IMR-90 (cell line): ENCODE measurements at regions not wholly inside any gene's neighbourhood (a gene's known extent, or its start where the extent isn't known, plus 50 kb on each side); places are given as distances from the start of the nearest gene placed in this dataset.

ENCODE experiments used
- ATAC-seq: fragments of 200-7000 bp; cut with Tn5 transposase; 2 replicates; pipeline ENCODE4 v1.9.1; 2020; ENCODE audit warnings: low read depth, mild to moderate bottlenecking, moderate library complexity
- BruUV-seq: library from RNA; stranded (reverse); fragments of 400-500 nt; replicated peaks from 2 replicates; lab custom pipeline; 2021; lab: Mats Ljungman, UMichigan
- CTCF ChIA-PET: fragments of 300-600 bp; formaldehyde crosslinking; extraction: SDS; loops from one replicate; lab custom pipeline; 2021; ENCODE audit warnings: antibody characterized with exemption; lab: Yijun Ruan, JAX
- POLR2A ChIA-PET: fragments of 300-600 bp; sonication (Branson Sonifier 250); formaldehyde crosslinking; loops from one replicate; lab custom pipeline; 2022; ENCODE audit warnings: antibody characterized with exemption; ENCODE audit not compliant: unreplicated experiment; lab: Charles Lee
- DNase-seq: peaks from one replicate; pipeline ENCODE4 v3.0.0; 2013
- H2AFZ ChIP-seq: replicated peaks from 2 replicates; pipeline ENCODE3; 2013; ENCODE audit warnings: low read length, mild to moderate bottlenecking; ENCODE audit not compliant: poor library complexity
- H2AK5ac ChIP-seq: 2 replicates; pipeline ENCODE4 v1.6.1; 2013; ENCODE audit warnings: low read depth, low read length, inconsistent platforms
- H2AK9ac ChIP-seq: replicated peaks from 2 replicates; pipeline ENCODE3; 2013; ENCODE audit warnings: mild to moderate bottlenecking, low read depth, low read length, moderate library complexity; ENCODE audit not compliant: poor library complexity
- H2BK120ac ChIP-seq: 2 replicates; pipeline ENCODE4 v1.6.1; 2013; ENCODE audit warnings: low read depth, low read length, inconsistent platforms
- H2BK15ac ChIP-seq: 3 replicates; pipeline ENCODE4 v1.6.1; 2013; ENCODE audit warnings: low read depth, low read length, inconsistent platforms
- H2BK20ac ChIP-seq: 2 replicates; pipeline ENCODE4 v1.6.1; 2013; ENCODE audit warnings: low read depth, mild to moderate bottlenecking, inconsistent platforms, low read length, moderate library complexity
- H2BK5ac ChIP-seq: 2 replicates; pipeline ENCODE4 v1.6.1; 2013; ENCODE audit warnings: mild to moderate bottlenecking, low read depth, low read length, inconsistent platforms; ENCODE audit not compliant: poor library complexity, severe bottlenecking
- H3K14ac ChIP-seq: replicated peaks from 2 replicates; pipeline ENCODE4 v1.6.1; 2013; ENCODE audit warnings: low read depth, low read length, inconsistent platforms
- H3K18ac ChIP-seq: 2 replicates; pipeline ENCODE4 v1.6.1; 2013; ENCODE audit warnings: low read depth, low read length, control low read depth
- H3K23ac ChIP-seq: 2 replicates; pipeline ENCODE4 v1.6.1; 2013; ENCODE audit warnings: low read depth, low read length, inconsistent platforms
- H3K27ac ChIP-seq: 2 replicates; pipeline ENCODE4 v1.5.1; 2013; ENCODE audit warnings: mild to moderate bottlenecking, control low read depth, low read length; ENCODE audit not compliant: insufficient read depth
- H3K27me3 ChIP-seq: 2 replicates; pipeline ENCODE4 v1.6.1; 2013; ENCODE audit warnings: low read length; ENCODE audit not compliant: control insufficient read depth, insufficient read depth
- H3K36me3 ChIP-seq: 2 replicates; pipeline ENCODE4 v1.6.1; 2013; ENCODE audit warnings: low read length, mixed read lengths; ENCODE audit not compliant: control insufficient read depth, insufficient read depth
- H3K4ac ChIP-seq: 2 replicates; pipeline ENCODE4 v1.6.1; 2013; ENCODE audit warnings: low read depth, low read length, inconsistent platforms
- H3K4me1 ChIP-seq: 2 replicates; pipeline ENCODE4 v1.6.1; 2013; ENCODE audit warnings: low read length, mixed read lengths; ENCODE audit not compliant: control insufficient read depth, insufficient read depth
- H3K4me2 ChIP-seq: 2 replicates; pipeline ENCODE4 v1.6.1; 2013; ENCODE audit warnings: low read depth, mild to moderate bottlenecking, control low read depth, low read length, moderate library complexity
- H3K4me3 ChIP-seq: 2 replicates; pipeline ENCODE4 v1.5.1; 2013; ENCODE audit warnings: low read depth, mild to moderate bottlenecking, control low read depth, low read length, moderate library complexity; ENCODE audit not compliant: insufficient read depth
- H3K56ac ChIP-seq: 2 replicates; pipeline ENCODE4 v1.6.1; 2013; ENCODE audit warnings: low read length, inconsistent platforms; ENCODE audit not compliant: insufficient read depth; ENCODE audit errors: extremely low read depth
- H3K79me1 ChIP-seq, 2 experiments: 2 replicates each; pipeline ENCODE4 v1.6.1; 2013; ENCODE audit warnings: low read length in 2 of 2, inconsistent platforms in 1 of 2, low read depth in 1 of 2
- H3K9ac ChIP-seq: 2 replicates; pipeline ENCODE4 v1.6.1; 2013; ENCODE audit warnings: low read depth, low read length, control low read depth
- H3K9me1 ChIP-seq: 2 replicates; pipeline ENCODE4 v1.6.1; 2013; ENCODE audit warnings: low read length, inconsistent platforms; ENCODE audit not compliant: insufficient read depth
- H3K9me3 ChIP-seq: 2 replicates; pipeline ENCODE4 v1.6.1; 2013; ENCODE audit warnings: low read length; ENCODE audit not compliant: control insufficient read depth, insufficient read depth
- H4K20me1 ChIP-seq: 2 replicates; pipeline ENCODE4 v1.6.1; 2013; ENCODE audit warnings: low read length, inconsistent platforms; ENCODE audit not compliant: insufficient read depth
- H4K5ac ChIP-seq: 2 replicates; pipeline ENCODE4 v1.6.1; 2013; ENCODE audit warnings: mild to moderate bottlenecking, low read depth, low read length, control low read depth
- H4K8ac ChIP-seq, 2 experiments: 2 replicates each; pipeline ENCODE4 v1.6.1; 2013; ENCODE audit warnings: low read depth in 2 of 2, low read length in 2 of 2, control low read depth in 1 of 2, inconsistent platforms in 1 of 2
- H4K91ac ChIP-seq: 2 replicates; pipeline ENCODE4 v1.6.1; 2013; ENCODE audit warnings: low read depth, low read length, inconsistent platforms; ENCODE audit not compliant: insufficient read depth
- BHLHE40 ChIP-seq: fragments of 150-350 bp; IDR thresholded peaks from 2 replicates; pipeline ENCODE4 v1.6.1; 2016; ENCODE audit warnings: mild to moderate bottlenecking, low read depth, low read length
- MAFK ChIP-seq: IDR thresholded peaks from 2 replicates; pipeline ENCODE4 v1.6.1; 2012; ENCODE audit warnings: low read depth, low read length, improper control_type of control experiment
- NFE2L2 ChIP-seq: fragments of 150-350 bp; IDR thresholded peaks from 2 replicates; pipeline ENCODE4 v1.6.1; 2016; ENCODE audit warnings: low read depth, mild to moderate bottlenecking, low read length
- POLR2A ChIP-seq: IDR thresholded peaks from 2 replicates; pipeline ENCODE4 v1.6.1; 2012; ENCODE audit warnings: mild to moderate bottlenecking, low read depth, low read length
- WGBS, 2 experiments: methylation state at CpG; one replicate each; pipeline versions ENCODE4 v1.1.5 to v1.1.7; 2013; ENCODE audit warnings: missing lambda C conversion rate in 2 of 2; ENCODE audit not compliant: insufficient read length in 1 of 2; ENCODE audit errors: extremely low coverage in 2 of 2; 5-methylcytosine and 5-hydroxymethylcytosine counted together
- dilution Hi-C: fragments of 300-500 bp; cut with HindIII; formaldehyde crosslinking; loops from one replicate; pipeline ENCODE4 v1.14.3; 2018; ENCODE audit warnings: low sequenced_read_pairs; ENCODE audit not compliant: unreplicated experiment
- in situ Hi-C: fragments of 300-500 bp; cut with MboI; formaldehyde crosslinking; loops from 3 replicates; pipeline ENCODE4 v1.14.3; 2019; ENCODE audit warnings: low sequenced_read_pairs, inconsistent platforms, mixed read lengths
- intact Hi-C: fragments of 100-400 bp; cut with micrococcal nuclease; formaldehyde crosslinking; loops from 2 replicates; pipeline ENCODE4 v1.10.0; 2022
- TF ChIP-seq, protein P1 (sequence below): fragments of 150-350 bp; IDR thresholded peaks from 2 replicates; pipeline ENCODE4 v1.6.1; 2016; ENCODE audit warnings: low read depth, mild to moderate bottlenecking, low read length, moderate library complexity, borderline replicate concordance
- TF ChIP-seq, protein P2 (sequence below): fragments of 150-350 bp; IDR thresholded peaks from 2 replicates; pipeline ENCODE4 v1.6.1; 2017; ENCODE audit warnings: mild to moderate bottlenecking, antibody characterized with exemption, low read length, low read depth

DNA sequence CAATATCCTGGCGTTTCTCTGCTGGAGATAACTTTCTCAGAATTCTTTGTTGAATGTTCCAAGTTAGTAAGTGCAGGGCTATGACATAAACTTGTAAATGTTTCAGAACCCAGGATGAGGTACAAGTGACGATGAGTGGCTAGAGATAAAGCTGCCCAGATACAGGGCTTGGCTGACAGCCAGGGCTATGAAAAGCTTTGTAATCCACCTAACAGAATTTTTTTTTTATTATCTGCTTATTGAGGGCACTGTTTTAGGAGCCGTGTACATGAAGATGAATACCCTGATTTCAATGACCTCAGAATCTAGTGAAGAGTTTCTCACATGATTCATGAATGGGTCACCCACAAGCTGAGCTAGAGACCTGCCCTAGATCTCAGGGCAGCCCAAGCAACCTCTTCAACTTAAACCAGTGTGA lies 431.4 kb downstream of the DIPK2A start:
- no peak overlapping the region for H3K18ac ChIP-seq
- in situ Hi-C loops (no loop called here), intact Hi-C loops (no loop called here), dilution Hi-C loops (no loop called here)
- ChIA-PET POLR2A (no interaction called here), CTCF (no interaction called here)
- TF ChIP-seq POLR2A (no peak), MAFK (no peak), NFE2L2 (no peak), BHLHE40 (no peak)
- TF ChIP-seq, protein P1, sequence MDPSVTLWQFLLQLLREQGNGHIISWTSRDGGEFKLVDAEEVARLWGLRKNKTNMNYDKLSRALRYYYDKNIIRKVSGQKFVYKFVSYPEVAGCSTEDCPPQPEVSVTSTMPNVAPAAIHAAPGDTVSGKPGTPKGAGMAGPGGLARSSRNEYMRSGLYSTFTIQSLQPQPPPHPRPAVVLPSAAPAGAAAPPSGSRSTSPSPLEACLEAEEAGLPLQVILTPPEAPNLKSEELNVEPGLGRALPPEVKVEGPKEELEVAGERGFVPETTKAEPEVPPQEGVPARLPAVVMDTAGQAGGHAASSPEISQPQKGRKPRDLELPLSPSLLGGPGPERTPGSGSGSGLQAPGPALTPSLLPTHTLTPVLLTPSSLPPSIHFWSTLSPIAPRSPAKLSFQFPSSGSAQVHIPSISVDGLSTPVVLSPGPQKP, result no peak
- TF ChIP-seq, protein P2, sequence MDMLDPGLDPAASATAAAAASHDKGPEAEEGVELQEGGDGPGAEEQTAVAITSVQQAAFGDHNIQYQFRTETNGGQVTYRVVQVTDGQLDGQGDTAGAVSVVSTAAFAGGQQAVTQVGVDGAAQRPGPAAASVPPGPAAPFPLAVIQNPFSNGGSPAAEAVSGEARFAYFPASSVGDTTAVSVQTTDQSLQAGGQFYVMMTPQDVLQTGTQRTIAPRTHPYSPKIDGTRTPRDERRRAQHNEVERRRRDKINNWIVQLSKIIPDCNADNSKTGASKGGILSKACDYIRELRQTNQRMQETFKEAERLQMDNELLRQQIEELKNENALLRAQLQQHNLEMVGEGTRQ, result no peak
- H3K14ac ChIP-seq, result no peak overlapping the region
- H4K20me1 ChIP-seq, result no peaks in the 10 kb centered on the region
- H4K5ac ChIP-seq, result no peak overlapping the region
- no peaks in the 10 kb centered on the region for H3K79me1 ChIP-seq
- no peaks in the 10 kb centered on the region for H3K9me3 ChIP-seq
- no peak overlapping the region for H3K9ac ChIP-seq
- H3K4me3 ChIP-seq, result no peak overlapping the region
- H3K56ac ChIP-seq, result no peak overlapping the region
- H3K27ac ChIP-seq, result no peak overlapping the region
- no peak for DNase-seq
- no CpG with 5 or more reads among the region's 3 CpGs for WGBS, 2 experiments
- no peak overlapping the region for H2BK120ac ChIP-seq
- no peak overlapping the region for H4K8ac ChIP-seq
- H3K9me1 ChIP-seq, result no peaks in the 10 kb centered on the region
- H2BK20ac ChIP-seq, result no peak overlapping the region
- H3K4ac ChIP-seq, result no peak overlapping the region
- no peak overlapping the region for H3K4me2 ChIP-seq
- no peak overlapping the region for H2BK15ac ChIP-seq
- no peaks in the 10 kb centered on the region for H3K4me1 ChIP-seq
- no peak overlapping the region for H2BK5ac ChIP-seq
- H3K23ac ChIP-seq, result no peak overlapping the region
- no peak overlapping the region for H4K91ac ChIP-seq
- no peak for ATAC-seq
- no TSS peak for BruUV-seq
- no peaks in the 10 kb centered on the region for H3K36me3 ChIP-seq
- H2AFZ ChIP-seq, result no peak overlapping the region
- no peak overlapping the region for H2AK5ac ChIP-seq
- no peaks in the 10 kb centered on the region for H3K27me3 ChIP-seq
- H2AK9ac ChIP-seq, result no peak overlapping the region
